NCI-H2196 (cell line): ENCODE measurements at regions not wholly inside any gene's neighbourhood (a gene's known extent, or its start where the extent isn't known, plus 50 kb on each side); places are given as distances from the start of the nearest gene placed in this dataset.

Source experiments
- DNase-seq: peaks from one replicate; lab custom pipeline; 2025; ENCODE audit not compliant: unreplicated experiment; lab: John Stamatoyannopoulos, UW

- DNase-seq = no peak
These were observed 1404.3 kb downstream of the MAT2B start for GRCh38 chr5:164909673-164910072.

DNA sequence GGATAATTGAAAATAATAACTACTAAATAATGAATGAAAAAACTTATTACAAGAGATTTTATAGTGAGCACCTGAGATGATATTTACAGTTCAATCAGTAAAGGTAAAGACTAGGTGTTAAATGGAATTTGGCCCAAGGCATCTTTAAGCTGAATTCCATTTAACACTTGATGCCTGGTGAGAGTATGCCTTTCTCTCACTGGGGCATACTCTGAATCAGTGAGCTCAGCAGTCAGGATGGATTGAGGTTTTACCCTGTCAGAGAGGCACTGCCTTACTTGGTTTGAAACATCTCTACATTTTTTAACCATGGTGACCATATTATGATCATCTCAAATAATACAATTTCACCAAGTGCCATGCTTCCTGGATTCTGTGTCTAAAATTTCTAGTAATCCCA, 1416.3 kb downstream of the MAT2B start:
- no peak for DNase-seq

- no peak for DNase-seq
These were observed 1428.6 kb downstream of the MAT2B start for GRCh38 chr5:164934039-164934438.

DNA sequence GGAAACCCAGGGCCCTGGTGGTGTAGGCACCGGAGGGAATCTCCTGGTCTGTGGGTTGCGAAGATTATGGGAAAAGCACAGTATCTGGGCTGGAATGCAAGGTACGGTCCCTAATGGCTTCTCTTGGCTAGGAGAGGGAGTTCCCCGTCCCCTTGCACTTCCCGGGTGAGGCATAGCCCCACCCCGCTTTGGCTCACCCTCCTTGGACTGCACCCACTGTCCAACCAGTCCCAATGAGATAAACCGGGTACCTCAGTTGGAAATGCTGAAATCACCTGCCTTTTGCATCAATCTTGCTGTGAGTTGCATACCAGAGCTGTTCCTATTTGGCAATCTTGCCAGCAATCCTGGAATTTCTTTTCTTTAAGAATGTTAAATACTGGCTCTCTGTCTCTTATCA, 1429.1 kb downstream of the MAT2B start:
- no peak for DNase-seq

GRCh38 chr5:164941132-164941531, 1435.7 kb downstream of the MAT2B start:
- no peak for DNase-seq

- DNase-seq = no peak
These were observed 1445.5 kb downstream of the MAT2B start for GRCh38 chr5:164950927-164951326.

- DNase-seq = no peak
These were observed 1446.2 kb downstream of the MAT2B start for GRCh38 chr5:164951570-164951969.

- DNase-seq = no peak
These were observed 1453.3 kb downstream of the MAT2B start for GRCh38 chr5:164958688-164959087.

DNA sequence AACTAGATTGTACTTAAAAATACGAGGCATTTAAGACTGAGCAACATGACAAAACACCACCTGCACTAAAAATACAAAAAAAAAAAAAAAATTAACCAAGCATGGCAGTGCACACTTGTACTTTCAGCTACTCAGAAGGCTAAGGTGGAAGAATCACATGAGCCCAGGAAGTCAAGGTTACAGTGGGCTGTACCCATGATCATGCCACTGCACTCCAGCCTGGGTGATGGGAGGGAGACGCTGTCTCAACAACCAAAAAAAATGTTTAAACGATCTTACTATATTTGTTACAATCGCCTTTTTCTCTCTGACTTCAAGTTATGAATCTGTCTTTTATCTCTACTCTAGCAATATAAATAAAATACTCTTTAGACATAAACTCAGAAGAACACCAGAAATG, 1454.3 kb downstream of the MAT2B start:
- no peak for DNase-seq

GRCh38 chr5:164962329-164962961, 1457.0 kb downstream of the MAT2B start:
- no peak for DNase-seq

DNA sequence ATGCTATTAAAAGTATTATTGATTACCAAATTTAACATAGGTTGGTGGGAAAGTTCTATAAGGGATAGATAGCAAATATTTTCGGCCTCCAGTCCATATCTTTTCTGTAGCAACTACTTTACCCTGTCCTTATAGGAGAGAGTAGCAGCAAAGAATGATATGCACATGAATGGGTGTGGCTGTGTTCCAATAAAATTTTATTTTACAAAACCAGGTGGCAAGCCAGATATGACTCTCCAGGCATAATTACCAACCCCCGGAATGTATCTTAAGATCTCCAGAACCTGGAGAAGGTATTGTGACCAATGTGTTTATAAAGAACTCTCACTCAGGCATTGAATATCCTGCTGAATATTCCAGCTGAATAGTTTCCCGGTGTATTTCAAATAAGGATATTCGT, 1461.2 kb downstream of the MAT2B start:
- no peak for DNase-seq

DNA sequence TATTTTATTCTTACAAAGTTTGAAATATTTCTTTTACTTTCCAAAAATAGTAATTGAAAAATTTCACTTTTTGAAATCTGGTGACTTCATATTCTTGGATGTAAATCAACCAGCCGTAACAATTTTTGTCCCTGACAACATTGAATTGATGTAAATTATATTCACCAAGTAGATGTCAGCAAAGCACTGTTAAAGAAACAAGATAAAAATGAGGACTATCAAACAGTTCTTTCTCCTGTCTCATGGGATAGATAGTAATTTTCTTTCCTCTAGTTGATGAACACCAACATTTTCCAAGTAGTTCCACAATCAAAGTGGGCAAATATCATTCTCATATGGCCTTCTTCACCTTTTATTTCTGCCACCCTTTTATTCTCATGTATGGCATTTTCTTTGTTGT, 1461.9 kb downstream of the MAT2B start:
- no peak for DNase-seq

DNA sequence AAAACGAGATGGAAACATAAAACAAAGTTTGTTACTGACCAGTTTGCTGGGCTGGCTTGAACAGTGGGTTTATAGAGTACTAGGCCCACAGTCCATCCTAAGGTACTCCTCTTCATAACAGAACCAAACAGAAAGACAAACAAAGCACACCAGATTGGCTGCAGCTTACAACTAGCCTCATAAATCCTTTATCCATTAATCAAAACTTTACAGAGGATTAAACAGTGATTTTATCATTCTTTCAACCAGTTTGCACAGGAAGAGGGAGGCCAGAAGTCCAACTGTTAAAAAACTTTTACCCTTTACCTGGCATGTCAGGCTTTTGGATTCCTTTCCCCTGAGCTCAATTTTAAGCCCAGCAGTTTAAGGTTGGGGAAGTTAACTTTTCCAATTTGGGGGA, 1467.6 kb downstream of the MAT2B start:
- DNase-seq = no peak

DNA sequence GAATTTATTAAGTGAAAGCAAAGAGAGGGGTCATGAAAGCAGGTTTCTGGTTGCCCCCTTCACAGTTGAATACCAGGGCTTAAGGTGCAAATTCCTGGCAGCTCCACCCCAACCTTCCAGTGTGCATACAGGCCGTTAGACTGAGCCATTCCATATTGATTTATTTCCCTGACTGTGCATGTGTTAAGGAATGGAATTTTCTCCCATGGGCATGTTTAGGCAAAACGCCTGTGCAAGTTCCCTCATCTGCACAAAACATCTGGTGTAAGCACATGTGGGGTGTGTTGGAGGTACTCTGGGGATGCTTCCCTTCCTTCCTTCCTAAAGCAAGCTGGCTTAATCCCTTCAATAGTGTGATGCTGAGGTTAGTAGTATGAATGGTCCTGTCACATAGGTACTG, 1470.6 kb downstream of the MAT2B start:
- no peak for DNase-seq

DNA sequence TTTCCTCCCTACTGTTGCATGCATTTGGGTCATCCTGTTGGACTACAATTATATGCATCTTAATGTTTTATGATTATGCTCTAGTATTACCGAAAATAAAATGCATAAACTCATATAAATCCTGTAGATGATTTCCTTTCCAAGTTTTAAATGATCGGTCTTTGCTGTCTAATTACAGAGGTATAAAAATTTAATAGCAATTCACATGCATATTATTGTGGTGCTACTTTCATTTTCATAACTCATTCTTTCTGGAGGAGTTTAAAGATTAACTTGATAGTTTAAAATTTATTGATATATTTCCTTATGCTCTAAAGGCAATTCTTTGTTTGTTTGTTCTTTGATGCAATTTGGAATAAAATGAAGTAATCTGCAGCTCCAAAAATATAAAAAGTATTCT, 1475.1 kb downstream of the MAT2B start:
- no peak for DNase-seq

- no peak for DNase-seq
These were observed 1492.7 kb downstream of the MAT2B start for GRCh38 chr5:164998142-164998541.

GRCh38 chr5:164998590-164998989, 1493.2 kb downstream of the MAT2B start:
- no peak for DNase-seq

DNA sequence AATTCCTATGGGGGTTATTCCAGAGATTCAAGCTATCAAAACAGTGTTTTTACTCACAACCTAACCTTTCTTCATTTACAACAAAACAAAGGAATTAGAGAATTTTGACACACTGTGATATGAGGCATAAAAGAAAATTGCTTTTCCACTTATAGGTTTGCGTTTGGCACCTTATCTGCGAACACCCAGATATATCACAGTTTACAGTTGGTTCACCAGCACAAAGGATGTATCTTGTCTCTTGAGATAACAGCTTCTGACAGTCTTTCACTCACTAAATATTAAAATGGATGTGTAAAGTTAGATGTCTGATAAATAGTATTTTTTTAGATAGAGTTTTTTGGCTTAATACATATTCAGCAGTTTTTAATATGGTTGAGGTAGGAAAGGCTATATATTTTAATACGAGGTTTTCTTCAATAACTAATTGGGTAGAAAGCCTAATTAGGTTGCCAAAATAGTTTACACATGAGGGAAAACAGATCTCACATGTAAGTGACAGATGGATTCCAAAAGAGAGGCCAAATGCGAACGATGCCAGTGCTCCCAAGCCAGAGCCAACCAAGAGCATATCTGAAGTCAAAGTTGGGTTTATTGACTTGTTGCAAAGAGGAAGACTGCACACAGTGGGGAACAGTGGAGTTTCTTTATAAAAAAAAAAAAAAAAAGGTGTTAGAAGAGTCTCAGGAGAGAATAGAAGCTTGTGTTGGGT, 1495.2 kb downstream of the MAT2B start:
- no peak for DNase-seq

DNA sequence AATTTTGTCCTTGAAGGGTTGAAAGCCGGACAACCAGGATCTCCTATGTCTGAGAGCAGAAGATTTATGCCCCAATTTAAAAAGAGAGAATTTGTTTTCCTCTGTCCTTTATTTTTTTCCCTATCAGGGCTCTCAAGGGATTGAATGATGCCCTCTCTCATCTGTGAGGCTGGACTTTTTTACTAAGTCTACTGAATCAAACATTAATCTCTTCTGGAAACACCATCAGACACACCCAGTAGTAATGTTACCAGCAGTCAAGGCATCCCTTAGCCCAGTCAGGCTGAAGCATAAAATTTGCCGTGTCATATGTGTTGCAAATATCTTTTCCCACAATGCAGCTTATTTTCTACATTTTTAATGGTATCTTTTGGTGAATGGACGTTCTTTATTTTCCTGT, 1497.9 kb downstream of the MAT2B start:
- DNase-seq = no peak

DNA sequence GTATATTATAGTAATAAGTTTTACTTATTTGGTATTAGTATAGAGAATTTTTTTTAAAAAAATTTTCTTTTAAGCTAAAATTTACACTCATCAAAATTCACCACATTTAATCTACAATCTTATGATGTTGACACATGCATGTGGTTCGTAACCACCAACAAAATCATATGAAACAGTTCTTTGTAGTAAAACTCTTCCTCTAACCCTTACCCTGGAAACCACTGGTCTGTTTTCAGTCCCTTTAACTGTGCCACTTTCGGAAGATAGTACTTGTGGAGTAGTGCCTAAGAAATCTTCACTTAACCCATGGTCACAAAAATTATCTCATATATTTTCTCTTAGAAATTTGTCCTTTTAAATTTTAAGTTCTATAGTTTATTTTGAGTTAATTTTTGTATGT, 1498.8 kb downstream of the MAT2B start:
- DNase-seq = no peak

- no peak for DNase-seq
These were observed 1509.0 kb downstream of the MAT2B start for GRCh38 chr5:165014439-165014838.

- no peak for DNase-seq
These were observed 1509.7 kb downstream of the MAT2B start for GRCh38 chr5:165015126-165015525.

DNA sequence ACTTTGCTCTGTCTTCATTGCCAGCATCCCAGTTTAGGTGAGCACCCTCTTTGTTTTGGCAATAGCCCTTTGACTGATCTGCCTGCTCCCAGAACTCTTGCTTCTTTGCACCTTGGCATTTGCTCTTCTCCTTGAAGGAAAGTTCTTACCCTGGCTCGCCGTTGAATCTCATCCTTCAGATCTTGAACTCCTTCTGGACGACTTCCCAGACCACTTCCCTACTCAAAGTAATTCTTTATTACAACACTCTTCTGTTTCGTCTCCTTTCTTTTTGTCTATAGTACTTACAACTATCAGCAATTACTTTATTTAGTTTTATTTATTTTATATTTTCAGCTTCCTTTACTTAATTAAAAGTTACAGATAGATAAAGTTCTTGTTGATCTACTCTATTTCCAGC, 1510.1 kb downstream of the MAT2B start:
- DNase-seq = no peak
